Endothelial cell of umbilical vein (primary cell): ENCODE measurements at regions not wholly inside any gene's neighbourhood (a gene's known extent, or its start where the extent isn't known, plus 50 kb on each side); places are given as distances from the start of the nearest gene placed in this dataset.

ENCODE experiments used
- BruUV-seq: library from RNA; stranded (reverse); fragments of 400-500 nt; replicated peaks from 2 replicates; lab custom pipeline; 2021; lab: Mats Ljungman, UMichigan
- CTCF ChIA-PET: fragments of 300-600, 350-600 bp; sonication (Branson Sonifier 250); formaldehyde crosslinking; loops from one replicate; lab custom pipeline; 2021; ENCODE audit warnings: antibody characterized with exemption, inconsistent platforms; lab: Charles Lee
- POLR2A ChIA-PET: fragments of 300-600, 350-600 bp; sonication (Branson Sonifier 250); formaldehyde crosslinking; loops from one replicate; lab custom pipeline; 2021; ENCODE audit warnings: antibody characterized with exemption, inconsistent platforms; lab: Charles Lee
- DNase-seq: peaks from one replicate; pipeline ENCODE4 v3.0.0-alpha.2; 2011; ENCODE audit warnings: low read depth, low spot score
- FAIRE-seq: peaks from 2 replicates; lab custom pipeline; 2011; peaks lifted over from hg19 to GRCh38; lab: Jason Lieb, UNC
- H2AFZ ChIP-seq: 2 replicates; pipeline ENCODE4 v1.6.0; 2012; ENCODE audit warnings: low read depth, low read length, control low read depth, inconsistent platforms
- H3K27ac ChIP-seq: 2 replicates; pipeline ENCODE4 v1.5.1; 2011; ENCODE audit warnings: low read depth, mild to moderate bottlenecking, control low read depth, low read length, moderate library complexity; ENCODE audit not compliant: insufficient read depth
- H3K27me3 ChIP-seq, 2 experiments: 2 replicates each; pipeline versions ENCODE4 v1.6.0 to v1.6.1; 2011; ENCODE audit warnings: low read length in 2 of 2, mixed read lengths in 1 of 2; ENCODE audit not compliant: control insufficient read depth in 2 of 2, insufficient read depth in 2 of 2
- H3K36me3 ChIP-seq, 2 experiments: 2 replicates in 1 of 2; 3 replicates in 1 of 2; pipeline ENCODE4 v1.5.1; 2011; ENCODE audit warnings: low read length in 2 of 2, mild to moderate bottlenecking in 1 of 2, moderate library complexity in 1 of 2; ENCODE audit not compliant: control insufficient read depth in 2 of 2, insufficient read depth in 2 of 2; ENCODE audit errors: extremely low read depth in 1 of 2
- H3K4me1 ChIP-seq: 3 replicates; pipeline ENCODE4 v1.5.1; 2011; ENCODE audit warnings: mild to moderate bottlenecking, low read length; ENCODE audit not compliant: control insufficient read depth, insufficient read depth; ENCODE audit errors: extremely low read depth
- H3K4me2 ChIP-seq: 2 replicates; pipeline ENCODE4 v1.6.1; 2011; ENCODE audit warnings: low read length, control low read depth, mixed read lengths; ENCODE audit not compliant: insufficient read depth
- H3K4me3 ChIP-seq, 3 experiments: fragments of 200-600 bp in 1 of 3; sonication (generic), shearing (Covaris generic) in 1 of 3; replicated peaks in 1 of 3; 2 replicates each; pipeline ENCODE4 v1.5.1; 2011 to 2016; ENCODE audit warnings: control low read depth in 3 of 3, low read length in 3 of 3, mild to moderate bottlenecking in 2 of 3, inconsistent platforms in 1 of 3, low read depth in 1 of 3, moderate library complexity in 1 of 3; ENCODE audit not compliant: insufficient read depth in 1 of 3
- H3K79me2 ChIP-seq: 2 replicates; pipeline ENCODE4 v1.6.0; 2012; ENCODE audit warnings: low read length, inconsistent platforms; ENCODE audit not compliant: control insufficient read depth, insufficient read depth
- H3K9ac ChIP-seq: replicated peaks from 2 replicates; pipeline ENCODE3; 2011; ENCODE audit warnings: low read length, control low read depth; ENCODE audit not compliant: insufficient read depth; ENCODE audit errors: extremely low read depth
- H3K9me1 ChIP-seq: replicated peaks from 3 replicates; pipeline ENCODE4 v1.6.0; 2011; ENCODE audit warnings: mild to moderate bottlenecking, low read length; ENCODE audit not compliant: control insufficient read depth, insufficient read depth; ENCODE audit errors: extremely low read depth
- H3K9me3 ChIP-seq: replicated peaks from 2 replicates; pipeline ENCODE4 v1.5.1; 2012; ENCODE audit warnings: low read length, inconsistent platforms; ENCODE audit not compliant: control insufficient read depth, insufficient read depth
- H4K20me1 ChIP-seq: replicated peaks from 2 replicates; pipeline ENCODE3; 2011; ENCODE audit warnings: mild to moderate bottlenecking, low read length; ENCODE audit not compliant: control insufficient read depth, insufficient read depth; ENCODE audit errors: extremely low read depth
- CTCF ChIP-seq, 2 donors: IDR thresholded peaks; 1 replicate in 1 of 2; 2 replicates in 1 of 2; pipeline ENCODE4 v1.5.1; 2011; ENCODE audit warnings: low read length in 2 of 2, mild to moderate bottlenecking in 2 of 2, moderate library complexity in 2 of 2, control low read depth in 1 of 2, inconsistent platforms in 1 of 2, low read depth in 1 of 2; ENCODE audit not compliant: insufficient read depth in 1 of 2; ENCODE audit errors: extremely low read depth in 1 of 2
- EZH2 ChIP-seq: IDR thresholded peaks from 2 replicates; pipeline ENCODE4 v1.6.1; 2012; ENCODE audit warnings: borderline replicate concordance, low read depth, mild to moderate bottlenecking, moderate library complexity, low read length, inconsistent platforms; ENCODE audit not compliant: severe bottlenecking
- FOS ChIP-seq: IDR thresholded peaks from 2 replicates; pipeline ENCODE4 v1.6.1; 2011; ENCODE audit warnings: mild to moderate bottlenecking, low read length, moderate library complexity, borderline replicate concordance; ENCODE audit not compliant: insufficient read depth
- GATA2 ChIP-seq: IDR thresholded peaks from 2 replicates; pipeline ENCODE4 v1.7.0; 2011; ENCODE audit warnings: low read depth, mild to moderate bottlenecking, moderate library complexity, mixed read lengths, low read length; ENCODE audit not compliant: insufficient read length, insufficient read depth
- JUN ChIP-seq: IDR thresholded peaks from 2 replicates; pipeline ENCODE4 v1.6.1; 2011; ENCODE audit warnings: borderline replicate concordance, low read depth; ENCODE audit not compliant: insufficient read length, insufficient read depth
- MAX ChIP-seq: IDR thresholded peaks from 2 replicates; pipeline ENCODE4 v1.6.1; 2011; ENCODE audit not compliant: insufficient read depth, insufficient read length
- MYC ChIP-seq: IDR thresholded peaks from one replicate; pipeline ENCODE4 v1.6.1; 2011; ENCODE audit warnings: mild to moderate bottlenecking, low read depth, low read length
- POLR2A ChIP-seq: IDR thresholded peaks from 2 replicates; pipeline ENCODE4 v1.6.1; 2012; ENCODE audit warnings: low read depth, mild to moderate bottlenecking, control low read depth, low read length
- POLR2AphosphoS5 ChIP-seq: IDR thresholded peaks from 2 replicates; pipeline ENCODE4 v1.6.1; 2012; ENCODE audit warnings: low read depth, mild to moderate bottlenecking, control low read depth, low read length, moderate library complexity; ENCODE audit not compliant: insufficient read depth
- dilution Hi-C: fragments of 300-500 bp; cut with MboI; formaldehyde crosslinking; loops from one replicate; pipeline ENCODE4 v1.15.0; 2019; ENCODE audit warnings: low sequenced_read_pairs; ENCODE audit not compliant: extremely low pct_ligation_motif_present
- intact Hi-C: fragments of 100-400 bp; cut with micrococcal nuclease; formaldehyde crosslinking; loops from one replicate; pipeline ENCODE4 v1.10.0; 2022

DNA sequence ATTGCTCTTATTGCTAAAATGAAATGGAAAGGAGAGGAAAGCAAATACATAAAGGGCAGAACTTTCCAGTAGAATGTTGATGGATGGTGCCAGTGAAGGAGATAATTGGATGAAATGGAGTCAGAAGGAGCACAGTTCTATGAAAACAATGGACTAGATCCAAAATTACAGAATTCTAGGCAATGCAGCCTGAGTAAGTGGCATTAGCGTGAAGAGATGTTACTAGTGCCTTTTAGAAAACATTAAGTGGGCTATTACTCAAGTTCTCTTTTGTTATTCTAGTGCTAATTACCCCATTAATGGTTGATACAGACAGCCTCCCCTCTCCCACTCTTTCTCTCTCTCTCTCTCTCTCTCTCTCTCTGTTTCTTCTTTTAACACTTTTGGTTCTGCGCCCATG is 209.5 kb upstream of the RGS17 start:
- DNase-seq, result no peak
- TF ChIP-seq FOS (no peak), JUN (no peak)
- Histone ChIP-seq H4K20me1 (no peaks in the 10 kb centered on the region), H3K9ac (no peak overlapping the region), H3K27me3 (no peaks in the 10 kb centered on the region), H3K4me1 (no peaks in the 10 kb centered on the region), H3K9me3 (no peaks in the 10 kb centered on the region), H3K79me2 (no peaks in the 10 kb centered on the region), H3K36me3 (no peaks in the 10 kb centered on the region), H3K4me2 (no peak overlapping the region), H3K4me3 (no peak overlapping the region), H3K27ac (no peak overlapping the region), H2AFZ (no peak overlapping the region), H3K9me1 (no peaks in the 10 kb centered on the region)
- intact Hi-C loops, result no loop called here
- ChIA-PET POLR2A (no interaction called here), CTCF (no interaction called here)
- FAIRE-seq, result no peak
- dilution Hi-C loops, result no loop called here
- BruUV-seq, result no TSS peak

GRCh38 chr6:153334121-153334520 is 203.0 kb upstream of the RGS17 start:
- FAIRE-seq, result no peak
- no TSS peak for BruUV-seq
- dilution Hi-C loops, result no loop called here

More at GRCh38 chr6:153334121-153334520, 203.0 kb upstream of the RGS17 start:
- Histone ChIP-seq H3K27me3 (no peaks in the 10 kb centered on the region), H2AFZ (no peak overlapping the region), H3K4me1 (no peaks in the 10 kb centered on the region), H4K20me1 (no peaks in the 10 kb centered on the region), H3K27ac (no peak overlapping the region), H3K79me2 (no peaks in the 10 kb centered on the region), H3K9me1 (no peaks in the 10 kb centered on the region), H3K4me3 (no peak overlapping the region), H3K9me3 (no peaks in the 10 kb centered on the region), H3K36me3 (no peaks in the 10 kb centered on the region), H3K9ac (no peak overlapping the region), H3K4me2 (no peak overlapping the region)
- TF ChIP-seq POLR2AphosphoS5 (no peak), MAX (no peak), GATA2 (no peak), POLR2A (no peak), FOS (no peak), JUN (no peak), EZH2 (no peak), MYC (no peak), CTCF (IDR thresholded peaks at IDR 0.05; ENCODE audit: extremely low read depth in 1 of 2, insufficient read depth in 1 of 2, low read depth in 1 of 2, low read length in 2 of 2) (no peak)
- intact Hi-C loops, result no loop called here
- ChIA-PET CTCF (no interaction called here), POLR2A (no interaction called here)
- no peak for DNase-seq
